A549 (cell line): ENCODE measurements at regions not wholly inside any gene's neighbourhood (a gene's known extent, or its start where the extent isn't known, plus 50 kb on each side); places are given as distances from the start of the nearest gene placed in this dataset.

Experiments
- CTCF ChIP-seq: fragments of >200 bp; sonication (Bioruptor Twin); formaldehyde crosslinking; IDR thresholded peaks from 3 replicates; pipeline ENCODE4 v1.5.1; 2016
- JUNB ChIP-seq: fragments of >200 bp; sonication (Bioruptor Twin); formaldehyde crosslinking; IDR thresholded peaks from 2 replicates; pipeline ENCODE4 v1.6.1; 2016

GRCh38 chr11:27761356-27761755, 61.1 kb upstream of the BDNF start:
- TF ChIP-seq JUNB (no peak), CTCF (no peak)
